ENCODE measurements at regions not wholly inside any gene's neighbourhood (a gene's known extent, or its start where the extent isn't known, plus 50 kb on each side); places are given as distances from the start of the nearest gene placed in this dataset.
A peak's percentile ranks its signal among the peaks of the same experiment; 100 is the strongest.

GRCh38 chr19:5206751-5207075 is 133.9 kb downstream of the PTPRS start:
- DNase-seq (no peak), ATAC-seq (ENCODE audit: low FRiP score in 2 of 2) (no peak)
- no peak for TF ChIP-seq EP300 (IDR thresholded peaks at IDR 0.05)
- TF ChIP-seq POLR2A (IDR thresholded peaks at IDR 0.05), result no peak
- no peak for TF ChIP-seq POLR2AphosphoS5 (IDR thresholded peaks at IDR 0.05)
- no peak for TF ChIP-seq CTCF (IDR thresholded peaks at IDR 0.05)
- Histone ChIP-seq H3K27me3 (no peaks in the 10 kb centered on the region), H3K36me3 (peaks cover 5 to 27% (median 20%) of the 10 kb centered on the region in 4 donors), H3K4me1 (no peaks in the 10 kb centered on the region), H3K4me3 (no peak overlapping the region), H3K27ac (no peak overlapping the region), H3K9me3 (peaks cover 6 to 19% (median 10%) of the 10 kb centered on the region in 4 donors)
- WGBS, 2 donors, result 79 to 88% methylated on average over 7 to 11 of the region's 11 CpGs

GRCh38 chr19:5205937-5206750 is 134.5 kb downstream of the PTPRS start:
- TF ChIP-seq EP300 (IDR thresholded peaks at IDR 0.05), result no peak
- no peak for TF ChIP-seq POLR2AphosphoS5 (IDR thresholded peaks at IDR 0.05)
- TF ChIP-seq POLR2A (IDR thresholded peaks at IDR 0.05), result no peak
- TF ChIP-seq CTCF (IDR thresholded peaks at IDR 0.05), result no peak
- H3K4me1 ChIP-seq, result no peaks in the 10 kb centered on the region
- no peak for ATAC-seq (ENCODE audit: low FRiP score in 2 of 2)
- peak in 1 of 2 donors; percentile 80 for DNase-seq
- WGBS, 2 donors, result 67 to 80% methylated on average over 25 to 29 of the region's 29 CpGs
- H3K27ac ChIP-seq, result no peak overlapping the region
- peaks cover 9 to 21% (median 13%) of the 10 kb centered on the region in 4 donors for H3K9me3 ChIP-seq
- no peak overlapping the region for H3K4me3 ChIP-seq
- H3K27me3 ChIP-seq, result no peaks in the 10 kb centered on the region
- H3K36me3 ChIP-seq, result peaks cover 2 to 21% (median 14%) of the 10 kb centered on the region in 4 donors

GRCh38 chr19:5205381-5205780 is 135.2 kb downstream of the PTPRS start:
- H3K27ac ChIP-seq, result peak overlapping the region in 1 of 4 donors; percentile 4
- ATAC-seq (ENCODE audit: low FRiP score in 2 of 2) (no peak), DNase-seq (no peak)
- H3K4me3 ChIP-seq, result no peak overlapping the region
- H3K27me3 ChIP-seq, result no peaks in the 10 kb centered on the region
- H3K36me3 ChIP-seq, result peaks cover 0 to 13% (median 7%) of the 10 kb centered on the region in 4 donors
- TF ChIP-seq POLR2AphosphoS5 (IDR thresholded peaks at IDR 0.05), result no peak
- no peak for TF ChIP-seq EP300 (IDR thresholded peaks at IDR 0.05)
- TF ChIP-seq CTCF (IDR thresholded peaks at IDR 0.05), result no peak
- WGBS, 2 donors, result 84 to 87% methylated on average over 13 of the region's 13 CpGs
- H3K4me1 ChIP-seq, result no peaks in the 10 kb centered on the region
- H3K9me3 ChIP-seq, result peaks cover 14 to 28% (median 19%) of the 10 kb centered on the region in 4 donors

DNA sequence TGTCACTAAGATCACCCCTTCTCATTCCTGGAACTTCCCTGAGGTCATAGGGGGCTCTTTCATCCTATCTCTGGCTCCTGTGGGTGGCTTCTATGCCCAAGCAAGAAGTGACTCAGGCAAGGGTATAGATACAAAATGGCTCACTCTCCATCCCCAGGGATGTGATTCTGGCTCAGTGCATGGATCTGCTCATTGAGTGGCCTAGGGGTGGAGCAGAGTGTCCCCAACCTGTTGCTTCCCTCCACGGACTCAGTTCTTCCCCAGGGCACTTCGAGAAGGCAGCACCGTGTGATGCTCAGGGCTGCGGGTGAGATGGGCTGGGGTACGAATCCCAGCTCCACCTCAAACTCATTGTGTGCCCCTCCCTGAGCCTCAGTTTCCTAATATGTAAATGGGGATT is 136.4 kb downstream of the PTPRS start:
- ATAC-seq (ENCODE audit: low FRiP score in 2 of 2), result no peak
- peaks cover 14 to 32% (median 19%) of the 10 kb centered on the region in 4 donors for H3K9me3 ChIP-seq
- no peak for DNase-seq
- no peaks in the 10 kb centered on the region for H3K27me3 ChIP-seq
- H3K4me1 ChIP-seq, result no peaks in the 10 kb centered on the region
- WGBS, 2 donors, result 91 to 95% methylated on average over 5 of the region's 5 CpGs
- no peak overlapping the region for H3K27ac ChIP-seq
- no peak overlapping the region for H3K4me3 ChIP-seq
- peaks cover 0 to 11% (median 4%) of the 10 kb centered on the region in 4 donors for H3K36me3 ChIP-seq
- no peak for TF ChIP-seq CTCF (IDR thresholded peaks at IDR 0.05)
- no peak for TF ChIP-seq EP300 (IDR thresholded peaks at IDR 0.05)
- no peak for TF ChIP-seq POLR2AphosphoS5 (IDR thresholded peaks at IDR 0.05)
- TF ChIP-seq POLR2A (IDR thresholded peaks at IDR 0.05), result no peak
